HG03354 (cell line): ENCODE measurements at regions not wholly inside any gene's neighbourhood (a gene's known extent, or its start where the extent isn't known, plus 50 kb on each side); places are given as distances from the start of the nearest gene placed in this dataset.
"Not testable (repeated sequence)": the region's sequence is repeated elsewhere in the genome, so short reads cannot be mapped to it uniquely, and the experiment has no call there.

Source experiments
- ATAC-seq: cut with Tn5 transposase; IDR thresholded peaks from one replicate; pipeline ENCODE4 v1.9.1; 2021; ENCODE audit warnings: mild to moderate bottlenecking; ENCODE audit not compliant: unreplicated experiment, poor library complexity, severe bottlenecking

- no peak for ATAC-seq
Measured at GRCh38 chr9:108052431-108053080, 563.0 kb upstream of the KLF4 start.

- no peak for ATAC-seq
Measured at GRCh38 chr9:108050894-108051293, 561.3 kb upstream of the KLF4 start.

GRCh38 chr9:108049671-108050494, 560.3 kb upstream of the KLF4 start:
- ATAC-seq = no peak

GRCh38 chr9:108049026-108049607, 559.5 kb upstream of the KLF4 start:
- no peak for ATAC-seq

- no peak for ATAC-seq
Measured at GRCh38 chr9:108048406-108049025, 558.9 kb upstream of the KLF4 start.

GRCh38 chr9:108047777-108048176, 558.2 kb upstream of the KLF4 start:
- ATAC-seq = not testable (repeated sequence)

GRCh38 chr9:108047264-108047663, 557.7 kb upstream of the KLF4 start:
- ATAC-seq = no peak

- no peak for ATAC-seq
Measured at GRCh38 chr9:108045851-108046250, 556.3 kb upstream of the KLF4 start.

GRCh38 chr9:108043585-108043984, 554.0 kb upstream of the KLF4 start:
- ATAC-seq = no peak

GRCh38 chr9:108041551-108041950, 552.0 kb upstream of the KLF4 start:
- ATAC-seq = no peak

- no peak for ATAC-seq
Measured at GRCh38 chr9:108040783-108041182, 551.2 kb upstream of the KLF4 start.

GRCh38 chr9:108039493-108039892, 549.9 kb upstream of the KLF4 start:
- ATAC-seq = no peak

- ATAC-seq = no peak
Measured at GRCh38 chr9:108039012-108039411, 549.4 kb upstream of the KLF4 start.

GRCh38 chr9:108035487-108035886, 545.9 kb upstream of the KLF4 start:
- no peak for ATAC-seq

GRCh38 chr9:108033976-108034964, 544.7 kb upstream of the KLF4 start:
- no peak for ATAC-seq

- ATAC-seq = not testable (repeated sequence)
Measured at GRCh38 chr9:108032079-108032478, 542.5 kb upstream of the KLF4 start.

GRCh38 chr9:108031221-108031620, 541.7 kb upstream of the KLF4 start:
- ATAC-seq = not testable (repeated sequence)

GRCh38 chr9:108026718-108027117, 537.1 kb upstream of the KLF4 start:
- not testable (repeated sequence) for ATAC-seq

- no peak for ATAC-seq
Measured at GRCh38 chr9:108024604-108025003, 535.0 kb upstream of the KLF4 start.
